ENCODE measurements at regions not wholly inside any gene's neighbourhood (a gene's known extent, or its start where the extent isn't known, plus 50 kb on each side); places are given as distances from the start of the nearest gene placed in this dataset.

- TF ChIP-seq TSHZ2 (CRISPR knock-in tag; IDR thresholded peaks at IDR 0.05) (no peak), GLIS3 (CRISPR knock-in tag; IDR thresholded peaks at IDR 0.05) (no peak), RARB (CRISPR knock-in tag; IDR thresholded peaks at IDR 0.05) (no peak), PATZ1 (CRISPR knock-in tag; IDR thresholded peaks at IDR 0.05; ENCODE audit: borderline replicate concordance) (no peak), ZNF70 (CRISPR knock-in tag; IDR thresholded peaks at IDR 0.05) (no peak), CREB5 (CRISPR knock-in tag; IDR thresholded peaks at IDR 0.05; ENCODE audit: low read depth) (no peak), POU6F1 (CRISPR knock-in tag; IDR thresholded peaks at IDR 0.05; ENCODE audit: borderline replicate concordance, low read depth) (no peak), ZFP30 (CRISPR knock-in tag; IDR thresholded peaks at IDR 0.05) (no peak), PPARA (CRISPR knock-in tag; IDR thresholded peaks at IDR 0.05; ENCODE audit: borderline replicate concordance) (no peak)
These were observed 238.2 kb upstream of the DMAC1 start for GRCh38 chr9:8037745-8038144.

Data from SK-N-SH treated with all-trans-retinoic acid at 6 μM for 48 hours (cell line).